Caki2 (cell line): ENCODE measurements at regions not wholly inside any gene's neighbourhood (a gene's known extent, or its start where the extent isn't known, plus 50 kb on each side); places are given as distances from the start of the nearest gene placed in this dataset.
"Not testable (repeated sequence)": the region's sequence is repeated elsewhere in the genome, so short reads cannot be mapped to it uniquely, and the experiment has no call there.

ENCODE experiments used
- DNase-seq: peaks from one replicate; pipeline ENCODE4 v3.0.0-alpha.2; 2015; ENCODE audit warnings: low read depth
- in situ Hi-C: cut with HindIII; loops from 2 replicates; pipeline ENCODE4 v1.10.0; 2016; ENCODE audit warnings: low sequenced_read_pairs, low pct_unique_long_range_greater_than_20kb, mixed read lengths

DNA sequence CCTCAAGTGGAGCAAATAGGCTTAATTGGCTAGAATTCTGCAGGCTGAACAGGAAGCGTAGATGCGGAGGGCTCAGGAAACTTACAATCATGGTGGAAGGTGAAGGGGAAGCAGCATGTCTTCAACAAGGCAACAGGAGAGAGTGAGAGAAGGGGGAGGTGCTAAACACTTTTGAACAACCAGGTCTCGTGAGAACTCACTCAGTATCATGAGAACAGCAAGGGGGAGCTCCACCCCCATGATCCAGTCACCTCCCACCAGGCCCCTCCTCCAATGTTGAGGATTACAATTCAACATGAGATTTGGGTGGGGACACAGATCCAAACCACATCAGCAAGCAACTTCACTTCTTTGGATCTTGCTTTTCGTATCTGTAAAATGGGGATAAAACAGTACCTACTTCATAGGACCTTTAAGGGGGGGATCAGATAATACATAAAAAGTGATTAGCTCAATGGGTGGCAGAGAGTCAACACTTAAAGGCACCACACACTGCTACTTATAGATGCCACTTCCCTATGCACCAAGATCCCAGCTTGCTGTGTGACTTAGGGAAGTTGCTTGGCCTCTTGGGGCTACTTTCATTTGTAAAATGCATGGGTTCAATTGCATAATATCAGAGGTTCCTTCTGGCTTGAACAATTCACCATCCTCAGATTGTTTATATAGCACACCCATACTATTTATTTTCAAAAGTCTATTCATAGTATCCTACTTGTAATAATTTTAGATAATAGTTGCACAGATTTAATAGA is 184.8 kb upstream of the RPH3A start:
- no peak for DNase-seq
- in situ Hi-C loops = no loop called here

GRCh38 chr12:112607427-112607826 is 184.1 kb upstream of the RPH3A start:
- in situ Hi-C loops = no loop called here
- DNase-seq = no peak

DNA sequence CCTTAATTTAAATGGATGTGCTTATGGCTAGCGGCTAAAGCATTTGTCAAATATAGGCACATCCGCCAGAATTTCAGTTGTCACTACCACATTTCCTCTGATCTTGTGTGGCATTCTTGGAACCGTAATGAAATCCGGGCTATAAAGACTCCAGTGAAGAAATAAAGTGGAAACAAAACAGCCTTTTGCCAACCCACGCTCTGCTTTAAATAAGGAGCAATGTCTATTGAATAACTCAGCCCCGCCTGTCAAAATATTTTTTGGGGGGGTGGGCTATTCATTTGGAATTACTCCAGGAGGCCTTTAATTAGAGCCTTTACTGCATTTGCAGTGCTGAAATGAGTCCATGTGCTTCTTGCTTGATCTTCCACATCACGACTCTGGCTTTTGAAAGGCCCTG is 179.6 kb upstream of the RPH3A start:
- in situ Hi-C loops = no loop called here
- DNase-seq = no peak

DNA sequence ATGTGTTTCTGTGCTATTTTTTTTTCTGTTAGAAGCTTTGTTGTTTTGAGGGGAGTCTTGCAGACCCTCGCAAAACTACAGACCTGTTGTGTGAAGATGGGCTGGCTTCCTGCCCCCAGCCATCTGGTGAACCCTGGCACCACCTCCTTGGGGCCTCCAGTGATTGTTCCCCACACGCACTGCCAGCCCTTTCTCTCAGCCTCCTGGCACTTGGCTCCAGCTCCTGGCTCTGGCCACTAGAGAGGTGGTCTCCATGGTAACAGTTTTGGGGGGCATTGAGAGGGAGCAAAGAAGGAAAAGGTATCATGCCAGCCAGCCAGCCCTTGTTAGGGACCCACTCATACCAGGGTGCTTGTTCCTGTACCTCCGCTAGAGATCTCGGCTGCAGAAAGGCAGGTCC is 176.4 kb upstream of the RPH3A start:
- DNase-seq = no peak
- in situ Hi-C loops = no loop called here

DNA sequence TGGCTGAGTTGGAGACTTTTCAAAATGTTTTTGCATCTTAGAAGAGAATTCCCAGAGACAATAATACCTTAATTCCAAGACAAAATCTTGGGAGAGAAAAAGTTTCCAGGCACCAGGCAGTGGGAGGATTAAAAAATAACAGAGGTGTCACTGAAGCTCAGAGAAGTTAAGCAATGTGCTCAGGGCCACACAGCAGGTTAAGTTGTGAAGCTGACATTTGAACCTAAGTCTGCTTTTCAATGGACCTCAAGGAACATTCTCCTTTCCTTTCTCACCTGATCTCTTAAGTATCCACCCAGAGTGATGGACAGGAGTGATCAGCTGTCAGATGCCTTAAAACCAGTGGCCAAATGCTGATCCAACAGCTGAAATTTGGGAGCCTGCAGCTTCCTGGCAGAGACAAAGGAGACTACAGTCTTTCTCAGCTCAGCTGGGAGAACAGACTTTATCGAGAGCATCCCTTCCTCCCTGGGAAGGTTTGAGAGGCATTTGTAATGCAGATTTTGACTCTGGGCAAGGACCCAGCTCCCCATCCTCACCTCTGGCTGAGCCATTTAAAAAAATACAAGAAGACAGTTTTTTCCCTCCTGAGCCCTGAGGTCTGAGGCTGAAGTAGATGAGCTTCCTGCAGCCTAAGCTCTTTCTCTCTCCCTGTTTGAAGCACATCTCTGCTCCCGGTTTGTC is 174.9 kb upstream of the RPH3A start:
- DNase-seq = no peak
- in situ Hi-C loops = no loop called here

- in situ Hi-C loops = no loop called here
- no peak for DNase-seq
Observed at GRCh38 chr12:112617153-112617505, 174.4 kb upstream of the RPH3A start.

DNA sequence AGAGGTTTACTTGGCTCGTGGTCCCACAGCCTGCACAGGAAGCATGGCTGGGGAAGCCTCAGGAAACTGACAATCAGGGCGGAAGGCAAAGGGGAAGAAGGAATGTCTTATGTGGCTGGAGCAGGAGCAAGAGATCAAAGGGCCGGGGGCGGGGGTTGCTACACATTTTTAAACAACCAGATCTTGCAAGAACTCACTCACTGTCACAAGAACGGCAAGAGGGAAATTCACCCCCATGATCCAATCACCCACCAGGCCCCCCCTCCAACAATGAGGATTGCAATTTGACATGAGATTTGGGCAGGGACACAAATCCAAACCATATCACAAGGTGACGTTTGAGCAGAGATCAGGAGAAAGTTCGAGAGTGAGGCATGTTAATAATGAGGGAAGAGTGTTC is 163.7 kb upstream of the RPH3A start:
- DNase-seq = no peak
- in situ Hi-C loops = no loop called here

GRCh38 chr12:112631974-112632373 is 159.6 kb upstream of the RPH3A start:
- in situ Hi-C loops, DNase-seq: not testable (repeated sequence)

DNA sequence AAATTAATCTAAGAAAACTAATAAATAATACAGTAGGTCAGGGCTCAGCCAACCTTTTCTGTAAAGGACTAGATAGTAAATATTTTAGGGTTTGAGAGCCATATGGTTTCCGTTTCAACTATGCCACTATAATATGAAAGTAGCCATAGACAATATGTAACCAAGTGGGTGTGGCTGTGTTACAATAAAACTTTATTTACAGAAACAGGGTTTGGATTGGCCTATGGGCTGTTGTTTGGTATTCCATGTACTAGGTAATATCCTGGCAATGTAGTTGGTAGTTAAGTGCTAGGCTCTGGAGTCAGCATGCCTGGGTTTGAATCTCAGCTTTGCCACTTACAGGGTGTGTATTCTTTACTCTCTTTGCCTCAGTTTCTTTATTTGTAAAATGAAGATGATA is 156.5 kb upstream of the RPH3A start:
- DNase-seq = no peak
- in situ Hi-C loops = no loop called here

DNA sequence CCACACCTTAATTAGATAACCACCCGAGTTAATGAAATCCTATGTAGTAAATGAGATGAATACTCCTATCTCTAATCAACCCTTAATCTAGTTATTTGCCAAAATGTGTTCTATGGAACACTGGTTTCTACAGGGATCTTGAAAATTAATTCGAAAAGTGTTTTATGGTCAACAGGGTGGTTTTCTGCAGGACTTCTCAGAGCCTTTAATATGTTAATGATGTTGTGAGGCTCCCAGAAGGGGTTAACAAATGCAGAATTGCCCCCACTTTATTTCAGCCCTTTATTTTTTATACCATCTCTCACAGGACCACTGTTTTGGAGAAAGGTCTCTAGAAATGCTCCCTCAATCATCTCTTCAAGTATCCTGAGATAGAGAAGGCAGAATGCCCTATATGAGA is 153.1 kb upstream of the RPH3A start:
- DNase-seq = no peak
- in situ Hi-C loops = no loop called here

DNA sequence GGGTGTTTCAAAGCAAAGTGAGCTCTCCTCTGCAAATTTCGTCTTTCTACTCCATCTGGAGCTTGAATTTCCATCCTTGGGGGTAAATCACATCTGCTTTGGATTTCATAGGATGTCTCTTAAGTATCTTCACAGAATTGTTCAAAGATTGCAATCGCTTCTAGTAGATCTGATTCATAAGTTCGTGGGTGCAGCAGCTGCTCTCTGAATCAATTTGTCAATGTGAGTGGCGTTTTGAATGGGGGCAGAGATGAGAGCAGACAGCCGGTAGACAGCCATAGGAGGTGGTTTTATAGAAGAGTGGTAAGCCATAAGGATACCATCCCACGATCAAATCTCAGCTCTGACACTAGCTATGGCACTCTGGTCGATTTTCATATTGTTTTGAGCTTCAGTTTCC is 146.0 kb upstream of the RPH3A start:
- in situ Hi-C loops = no loop called here
- DNase-seq = no peak

DNA sequence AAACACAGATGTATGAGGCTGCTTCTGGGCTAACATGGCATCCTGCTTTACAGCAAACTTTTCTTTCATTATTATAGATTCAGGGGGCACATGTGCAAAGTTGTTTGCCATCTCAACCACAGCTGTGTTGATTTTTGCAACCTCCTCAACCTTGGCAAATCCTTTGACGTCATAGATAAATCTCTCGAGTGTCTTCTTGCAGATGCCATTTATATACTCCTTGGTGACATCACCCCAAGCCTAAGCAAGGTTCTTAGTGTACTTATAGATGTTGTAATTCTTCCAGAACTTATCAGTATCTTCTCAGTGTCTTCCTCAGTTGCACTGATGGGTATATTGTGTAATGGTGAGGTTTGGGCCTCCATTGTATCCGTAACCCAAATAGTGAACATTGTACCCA is 135.4 kb upstream of the RPH3A start:
- DNase-seq = no peak
- in situ Hi-C loops = no loop called here

DNA sequence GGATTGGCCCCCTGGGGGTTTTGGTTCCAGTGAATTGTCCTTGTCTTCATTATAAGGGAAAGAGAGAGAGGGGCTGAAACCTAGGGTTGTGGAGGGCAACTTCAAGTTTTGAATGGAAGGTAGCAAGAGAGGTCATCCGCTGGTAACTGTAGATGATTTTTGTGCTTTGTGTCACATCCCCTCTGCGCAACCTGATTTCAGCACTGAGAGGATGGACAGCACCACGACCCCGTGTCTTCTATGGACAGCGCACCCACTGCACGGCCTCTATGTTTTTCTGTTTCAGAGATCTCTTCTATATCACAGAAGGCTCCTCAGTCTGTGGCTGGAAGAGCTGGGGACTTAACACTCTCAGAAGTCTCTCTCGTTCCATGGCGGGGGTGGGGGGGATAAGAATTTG is 127.0 kb upstream of the RPH3A start:
- no peak for DNase-seq
- in situ Hi-C loops = no loop called here

DNA sequence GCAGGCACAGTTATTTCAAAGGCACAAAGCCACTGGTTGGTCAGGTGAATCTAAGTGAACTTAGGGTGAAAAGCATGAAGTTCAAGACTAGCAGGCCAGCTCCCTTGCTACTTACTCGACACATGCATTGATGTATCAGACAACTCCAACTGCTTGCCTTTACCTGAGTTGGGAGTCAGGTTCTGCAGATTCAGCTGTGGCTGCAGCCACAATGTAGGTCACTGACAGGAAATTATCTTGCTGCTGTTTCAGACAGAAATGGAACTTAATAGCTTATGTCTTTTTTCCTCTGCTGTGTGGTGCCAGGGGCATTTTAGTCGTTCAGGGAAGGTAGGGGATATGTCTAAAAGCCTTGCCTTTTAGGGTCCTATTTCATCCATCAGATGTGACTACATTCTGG is 125.6 kb upstream of the RPH3A start:
- no peak for DNase-seq
- in situ Hi-C loops = no loop called here

DNA sequence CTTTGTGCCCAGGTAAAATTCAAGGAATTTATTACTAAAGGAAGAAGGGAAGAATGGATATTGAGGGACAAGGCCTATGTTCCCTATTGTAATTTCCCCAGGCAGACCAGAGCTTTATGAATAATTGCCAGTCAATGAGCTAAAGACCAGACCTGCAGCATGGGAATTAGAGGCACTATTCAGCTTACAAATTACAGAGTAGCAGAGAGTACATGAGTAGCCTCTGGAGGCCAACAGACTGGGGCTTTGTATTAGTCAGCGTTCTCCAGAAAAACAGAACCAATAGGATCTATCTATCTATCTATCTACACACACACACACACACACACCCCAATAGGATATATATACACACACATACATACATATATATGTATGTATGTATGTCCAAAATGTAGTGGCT is 120.0 kb upstream of the RPH3A start:
- in situ Hi-C loops = no loop called here
- no peak for DNase-seq

GRCh38 chr12:112674539-112674938 is 117.0 kb upstream of the RPH3A start:
- in situ Hi-C loops = no loop called here
- no peak for DNase-seq

GRCh38 chr12:112676507-112676906 is 115.0 kb upstream of the RPH3A start:
- no peak for DNase-seq
- in situ Hi-C loops = no loop called here

- no peak for DNase-seq
- in situ Hi-C loops = no loop called here
Observed at GRCh38 chr12:112677050-112677765, 114.3 kb upstream of the RPH3A start.

DNA sequence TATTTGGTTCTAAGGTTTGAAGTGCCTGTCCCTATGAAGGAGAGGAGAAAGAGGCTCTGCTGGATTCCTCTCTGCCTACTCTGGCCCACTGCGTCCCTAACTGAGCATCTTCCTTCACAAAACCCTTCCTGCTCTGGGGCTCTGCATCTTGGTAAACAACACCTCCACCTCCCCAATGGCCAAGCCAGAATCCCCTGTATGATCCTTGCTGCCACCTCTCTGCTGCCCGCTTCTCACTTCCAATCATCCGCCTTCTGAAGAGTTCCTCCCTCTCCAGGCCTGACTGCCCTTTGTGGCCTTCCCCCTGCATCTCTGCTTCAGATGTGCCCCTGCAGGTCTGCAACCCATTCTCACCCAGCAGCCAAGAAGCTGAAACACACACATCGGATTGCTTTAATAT is 110.6 kb upstream of the RPH3A start:
- in situ Hi-C loops = no loop called here
- DNase-seq = no peak

- no peak for DNase-seq
- in situ Hi-C loops = no loop called here
Observed at GRCh38 chr12:112682586-112682985, 109.0 kb upstream of the RPH3A start.
